NT2/D1 (cell line): ENCODE measurements at regions not wholly inside any gene's neighbourhood (a gene's known extent, or its start where the extent isn't known, plus 50 kb on each side); places are given as distances from the start of the nearest gene placed in this dataset.

Experiments used
- YY1 ChIP-seq: IDR thresholded peaks from 2 replicates; pipeline ENCODE4 v1.6.1; 2011; ENCODE audit not compliant: insufficient read length, insufficient read depth
- ZNF274 ChIP-seq: IDR thresholded peaks from 2 replicates; pipeline ENCODE4 v1.6.1; 2011; ENCODE audit warnings: mild to moderate bottlenecking, low read depth, low read length

DNA sequence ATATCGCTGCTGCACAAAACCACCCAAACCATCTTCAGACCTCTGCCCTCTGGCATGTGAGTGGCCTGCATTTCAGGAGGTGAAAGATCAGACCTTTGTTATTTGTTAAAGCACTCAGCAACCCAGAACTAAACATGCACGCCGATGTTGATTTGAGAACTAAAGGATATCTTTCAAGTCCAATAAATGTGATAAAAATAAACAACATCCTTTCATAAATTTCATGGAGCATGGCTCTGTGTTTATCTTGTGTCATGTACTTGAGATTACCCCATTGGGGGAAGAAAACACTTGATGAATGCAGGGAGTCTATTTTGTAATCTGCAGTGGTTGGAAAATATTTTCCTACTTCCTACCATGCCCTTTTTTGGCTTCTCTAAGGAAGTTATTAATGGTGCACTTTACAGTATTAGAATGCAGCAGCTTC is 70.8 kb upstream of the GATA6 start:
- no peak for TF ChIP-seq ZNF274
- no peak for TF ChIP-seq YY1
